ENCODE measurements at regions not wholly inside any gene's neighbourhood (a gene's known extent, or its start where the extent isn't known, plus 50 kb on each side); places are given as distances from the start of the nearest gene placed in this dataset.

- Mint-ChIP-seq H3K9me3 (no peaks in the 10 kb centered on the region), H3K27ac (peak overlapping the region in 4 of 7 donors; percentile 16 to 71 (median 48)), H3K4me3 (peak overlapping the region in 1 of 2 donors; percentile 47), H3K36me3 (no peaks in the 10 kb centered on the region), H3K27me3 (ENCODE audit: low read depth in 3 of 3) (peaks cover 0 to 4% (median 0%) of the 10 kb centered on the region in 3 donors), H3K4me1 (peaks cover 45% of the 10 kb centered on the region)
- Histone ChIP-seq H3K4me2 (replicated peaks; ENCODE audit: extremely low read depth, low read length, poor library complexity, severe bottlenecking) (peak overlapping the region; percentile 22), H3K4me1 (ENCODE audit: control insufficient read depth in 1 of 2, insufficient read depth in 2 of 2, low read length in 2 of 2) (peaks cover 23 to 25% of the 10 kb centered on the region in 2 donors), H3K9me3 (replicated peaks in 1 of 2; ENCODE audit: control insufficient read depth in 1 of 2, insufficient read depth in 1 of 2, low read length in 2 of 2) (no peaks in the 10 kb centered on the region), H3K4me3 (replicated peaks in 1 of 3; ENCODE audit: low read depth in 2 of 3, low read length in 3 of 3) (no peak overlapping the region), H2AFZ (ENCODE audit: insufficient read depth, low read depth, low read length, poor library complexity, severe bottlenecking) (no peak overlapping the region), H3K9ac (ENCODE audit: insufficient read depth, low read length, poor library complexity, severe bottlenecking) (no peak overlapping the region), H3K79me2 (ENCODE audit: insufficient read depth, low read length) (no peaks in the 10 kb centered on the region), H3K36me3 (replicated peaks in 1 of 2; ENCODE audit: control insufficient read depth in 1 of 2, insufficient read depth in 2 of 2, low read length in 2 of 2) (no peaks in the 10 kb centered on the region), H3K27me3 (ENCODE audit: control insufficient read depth in 2 of 2, insufficient read depth in 2 of 2, low read length in 2 of 2) (no peaks in the 10 kb centered on the region), H3K27ac (ENCODE audit: low read depth in 1 of 2, low read length in 2 of 2) (no peak overlapping the region), H4K20me1 (ENCODE audit: insufficient read depth, low read length) (no peaks in the 10 kb centered on the region)
- TF ChIP-seq CTCF (IDR thresholded peaks at IDR 0.05) = no peak
- DNase-seq = peak; percentile 14 to 49 (median 41)
- WGBS (ENCODE audit: insufficient coverage) = 0% methylated on average over 2 of the region's 5 CpGs
- intact Hi-C loops (cut with micrococcal nuclease) = no loop called here
Measured at GRCh38 chr4:183831683-183832082, 73.4 kb upstream of the STOX2 start.

- intact Hi-C loops (cut with micrococcal nuclease) = no loop called here
- no peaks in the 10 kb centered on the region for H3K9me3 ChIP-seq (replicated peaks in 1 of 2; ENCODE audit: control insufficient read depth in 1 of 2, insufficient read depth in 1 of 2, low read length in 2 of 2)
- WGBS (ENCODE audit: insufficient coverage) = 7% methylated on average over 3 of the region's 9 CpGs
- H3K9ac ChIP-seq (ENCODE audit: insufficient read depth, low read length, poor library complexity, severe bottlenecking) = no peak overlapping the region
- no peaks in the 10 kb centered on the region for H3K36me3 ChIP-seq (replicated peaks in 1 of 2; ENCODE audit: control insufficient read depth in 1 of 2, insufficient read depth in 2 of 2, low read length in 2 of 2)
- no peak overlapping the region for H3K4me3 ChIP-seq (replicated peaks in 1 of 3; ENCODE audit: low read depth in 2 of 3, low read length in 3 of 3)
- peaks cover 46% of the 10 kb centered on the region for H3K4me1 Mint-ChIP-seq
- no peaks in the 10 kb centered on the region for H3K79me2 ChIP-seq (ENCODE audit: insufficient read depth, low read length)
- H3K27ac ChIP-seq (ENCODE audit: low read depth in 1 of 2, low read length in 2 of 2) = no peak overlapping the region
- peak overlapping the region in 1 of 7 donors; percentile 58 for H3K27ac Mint-ChIP-seq
- no peaks in the 10 kb centered on the region for H3K27me3 ChIP-seq (ENCODE audit: control insufficient read depth in 2 of 2, insufficient read depth in 2 of 2, low read length in 2 of 2)
- peaks cover 23 to 25% of the 10 kb centered on the region in 2 donors for H3K4me1 ChIP-seq (ENCODE audit: control insufficient read depth in 1 of 2, insufficient read depth in 2 of 2, low read length in 2 of 2)
- no peaks in the 10 kb centered on the region for H3K9me3 Mint-ChIP-seq
- no peaks in the 10 kb centered on the region for H4K20me1 ChIP-seq (ENCODE audit: insufficient read depth, low read length)
- peak overlapping the region; percentile 6 for H2AFZ ChIP-seq (ENCODE audit: insufficient read depth, low read depth, low read length, poor library complexity, severe bottlenecking)
- no peak overlapping the region for H3K4me2 ChIP-seq (replicated peaks; ENCODE audit: extremely low read depth, low read length, poor library complexity, severe bottlenecking)
- H3K36me3 Mint-ChIP-seq = no peaks in the 10 kb centered on the region
- peaks cover 0 to 6% (median 0%) of the 10 kb centered on the region in 3 donors for H3K27me3 Mint-ChIP-seq (ENCODE audit: low read depth in 3 of 3)
- DNase-seq = peak; percentile 41 to 72 (median 42)
- TF ChIP-seq CTCF (IDR thresholded peaks at IDR 0.05) = no peak
- H3K4me3 Mint-ChIP-seq = no peak overlapping the region
Measured at GRCh38 chr4:183832776-183833450, 72.2 kb upstream of the STOX2 start.
